Loucy (cell line): ENCODE measurements at regions not wholly inside any gene's neighbourhood (a gene's known extent, or its start where the extent isn't known, plus 50 kb on each side); places are given as distances from the start of the nearest gene placed in this dataset.

Source experiments
- EZH2phosphoT487 ChIP-seq: fragments of 200-600 bp; IDR thresholded peaks from 2 replicates; pipeline ENCODE4 v1.6.1; 2018; ENCODE audit warnings: antibody characterized with exemption, mild to moderate bottlenecking, moderate library complexity, borderline replicate concordance
- TF ChIP-seq, protein P1 (sequence below): fragments of 200-600 bp; sonication (generic); conservative IDR thresholded peaks from 2 replicates; pipeline ENCODE4 v1.5.1; 2014; ENCODE audit warnings: mild to moderate bottlenecking, antibody characterized with exemption, low read length

DNA sequence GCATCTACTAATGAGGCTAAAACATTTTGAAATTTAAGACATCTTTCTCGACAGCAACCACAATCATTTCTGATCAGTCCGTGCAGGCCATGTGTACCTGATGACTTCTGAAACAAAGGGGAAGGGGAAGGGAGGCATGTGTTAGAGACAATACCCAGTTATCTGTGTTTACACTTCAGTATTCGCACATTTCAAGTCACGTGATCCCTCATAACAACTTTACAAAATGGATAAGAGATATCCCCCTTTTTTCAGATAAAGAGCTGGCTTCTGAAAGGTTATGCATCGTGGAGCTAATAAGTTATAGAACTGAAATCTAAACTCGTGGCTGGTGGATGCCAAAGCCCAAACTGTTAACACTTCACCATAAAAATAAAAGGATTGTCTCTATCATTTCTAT is 175.7 kb downstream of the CHRM3 start:
- TF ChIP-seq, protein P1, sequence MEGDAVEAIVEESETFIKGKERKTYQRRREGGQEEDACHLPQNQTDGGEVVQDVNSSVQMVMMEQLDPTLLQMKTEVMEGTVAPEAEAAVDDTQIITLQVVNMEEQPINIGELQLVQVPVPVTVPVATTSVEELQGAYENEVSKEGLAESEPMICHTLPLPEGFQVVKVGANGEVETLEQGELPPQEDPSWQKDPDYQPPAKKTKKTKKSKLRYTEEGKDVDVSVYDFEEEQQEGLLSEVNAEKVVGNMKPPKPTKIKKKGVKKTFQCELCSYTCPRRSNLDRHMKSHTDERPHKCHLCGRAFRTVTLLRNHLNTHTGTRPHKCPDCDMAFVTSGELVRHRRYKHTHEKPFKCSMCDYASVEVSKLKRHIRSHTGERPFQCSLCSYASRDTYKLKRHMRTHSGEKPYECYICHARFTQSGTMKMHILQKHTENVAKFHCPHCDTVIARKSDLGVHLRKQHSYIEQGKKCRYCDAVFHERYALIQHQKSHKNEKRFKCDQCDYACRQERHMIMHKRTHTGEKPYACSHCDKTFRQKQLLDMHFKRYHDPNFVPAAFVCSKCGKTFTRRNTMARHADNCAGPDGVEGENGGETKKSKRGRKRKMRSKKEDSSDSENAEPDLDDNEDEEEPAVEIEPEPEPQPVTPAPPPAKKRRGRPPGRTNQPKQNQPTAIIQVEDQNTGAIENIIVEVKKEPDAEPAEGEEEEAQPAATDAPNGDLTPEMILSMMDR, result no peak
- TF ChIP-seq EZH2phosphoT487, result no peak
